Dendritic cell treated with granulocyte-macrophage colony-stimulating factor and Interleukin-4, amounts not matched to agents 40 ng/mL and 50 ng/mL, for 4 days (primary cell): ENCODE measurements at regions not wholly inside any gene's neighbourhood (a gene's known extent, or its start where the extent isn't known, plus 50 kb on each side); places are given as distances from the start of the nearest gene placed in this dataset.
"Not testable (repeated sequence)": the region's sequence is repeated elsewhere in the genome, so short reads cannot be mapped to it uniquely, and the experiment has no call there.

Experiments
- H3K27ac Mint-ChIP-seq: one replicate; pipeline ENCODE4 v1.8.0; 2022; ENCODE audit warnings: mild to moderate bottlenecking, mixed read lengths
- H3K27me3 Mint-ChIP-seq: one replicate; pipeline ENCODE4 v1.8.0; 2022; ENCODE audit warnings: mild to moderate bottlenecking, mixed read lengths
- H3K36me3 Mint-ChIP-seq: one replicate; pipeline ENCODE4 v1.8.0; 2022; ENCODE audit warnings: low read depth, mixed read lengths
- H3K4me1 Mint-ChIP-seq: one replicate; pipeline ENCODE4 v1.8.0; 2022; ENCODE audit warnings: low read depth, mixed read lengths
- H3K4me3 Mint-ChIP-seq: one replicate; pipeline ENCODE4 v1.8.0; 2022; ENCODE audit warnings: mild to moderate bottlenecking, moderate library complexity, mixed read lengths
- H3K9me3 Mint-ChIP-seq: one replicate; pipeline ENCODE4 v1.8.0; 2022; ENCODE audit warnings: mixed read lengths
- intact Hi-C: fragments of 100-400 bp; cut with micrococcal nuclease; formaldehyde crosslinking; loops from one replicate; pipeline ENCODE4 v1.15.0; 2022

GRCh38 chr13:105871768-105872167 is 663.7 kb downstream of the EFNB2 start:
- H3K27ac Mint-ChIP-seq: no peak overlapping the region
- no peaks in the 10 kb centered on the region for H3K36me3 Mint-ChIP-seq
- intact Hi-C loops: no loop called here
- no peaks in the 10 kb centered on the region for H3K4me1 Mint-ChIP-seq
- peaks cover 11% of the 10 kb centered on the region for H3K9me3 Mint-ChIP-seq
- H3K4me3 Mint-ChIP-seq: no peak overlapping the region
- H3K27me3 Mint-ChIP-seq: no peaks in the 10 kb centered on the region

- H3K4me1 Mint-ChIP-seq: no peaks in the 10 kb centered on the region
- H3K27ac Mint-ChIP-seq: no peak overlapping the region
- H3K27me3 Mint-ChIP-seq: no peaks in the 10 kb centered on the region
- no peaks in the 10 kb centered on the region for H3K36me3 Mint-ChIP-seq
- H3K9me3 Mint-ChIP-seq: peaks cover 13% of the 10 kb centered on the region
- H3K4me3 Mint-ChIP-seq: no peak overlapping the region
- intact Hi-C loops: no loop called here
Observed at GRCh38 chr13:105871326-105871725, 664.1 kb downstream of the EFNB2 start.

GRCh38 chr13:105863300-105863920 is 672.1 kb downstream of the EFNB2 start:
- intact Hi-C loops: no loop called here
- Mint-ChIP-seq H3K27ac (no peak overlapping the region), H3K4me1 (no peaks in the 10 kb centered on the region), H3K27me3 (no peaks in the 10 kb centered on the region), H3K9me3 (peaks cover 30% of the 10 kb centered on the region), H3K36me3 (no peaks in the 10 kb centered on the region), H3K4me3 (no peak overlapping the region)

GRCh38 chr13:105848494-105848893 is 687.0 kb downstream of the EFNB2 start:
- Mint-ChIP-seq H3K27ac (no peak overlapping the region), H3K27me3 (no peaks in the 10 kb centered on the region), H3K36me3 (no peaks in the 10 kb centered on the region), H3K4me3 (no peak overlapping the region), H3K9me3 (peaks cover 35% of the 10 kb centered on the region), H3K4me1 (no peaks in the 10 kb centered on the region)
- intact Hi-C loops: no loop called here

GRCh38 chr13:105847527-105848291 is 687.8 kb downstream of the EFNB2 start:
- Mint-ChIP-seq H3K27ac (no peak overlapping the region), H3K4me3 (no peak overlapping the region), H3K36me3 (no peaks in the 10 kb centered on the region), H3K27me3 (no peaks in the 10 kb centered on the region), H3K4me1 (no peaks in the 10 kb centered on the region), H3K9me3 (peaks cover 35% of the 10 kb centered on the region)
- intact Hi-C loops: no loop called here

- Mint-ChIP-seq H3K4me1 (no peaks in the 10 kb centered on the region), H3K27me3 (no peaks in the 10 kb centered on the region), H3K27ac (no peak overlapping the region), H3K4me3 (no peak overlapping the region), H3K36me3 (no peaks in the 10 kb centered on the region), H3K9me3 (peaks cover 35% of the 10 kb centered on the region)
- intact Hi-C loops: no loop called here
Observed at GRCh38 chr13:105846923-105847322, 688.5 kb downstream of the EFNB2 start.

GRCh38 chr13:105841286-105841685 is 694.2 kb downstream of the EFNB2 start:
- intact Hi-C loops: no loop called here
- Mint-ChIP-seq H3K4me1 (no peaks in the 10 kb centered on the region), H3K36me3 (no peaks in the 10 kb centered on the region), H3K27ac (no peak overlapping the region), H3K9me3 (peaks cover 32% of the 10 kb centered on the region), H3K27me3 (no peaks in the 10 kb centered on the region), H3K4me3 (no peak overlapping the region)

- Mint-ChIP-seq H3K4me3 (no peak overlapping the region), H3K27me3 (no peaks in the 10 kb centered on the region), H3K9me3 (peaks cover 34% of the 10 kb centered on the region), H3K36me3 (no peaks in the 10 kb centered on the region), H3K27ac (no peak overlapping the region), H3K4me1 (no peaks in the 10 kb centered on the region)
- intact Hi-C loops: no loop called here
Observed at GRCh38 chr13:105838231-105838630, 697.2 kb downstream of the EFNB2 start.

- H3K36me3 Mint-ChIP-seq, H3K27ac Mint-ChIP-seq, H3K4me3 Mint-ChIP-seq, H3K4me1 Mint-ChIP-seq, intact Hi-C loops, H3K27me3 Mint-ChIP-seq: not testable (repeated sequence)
- peaks cover 43% of the 10 kb centered on the region for H3K9me3 Mint-ChIP-seq
Observed at GRCh38 chr13:105837295-105837694, 698.2 kb downstream of the EFNB2 start.

GRCh38 chr13:105830821-105831220 is 704.6 kb downstream of the EFNB2 start:
- intact Hi-C loops: no loop called here
- H3K27ac Mint-ChIP-seq: no peak overlapping the region
- no peaks in the 10 kb centered on the region for H3K36me3 Mint-ChIP-seq
- H3K4me3 Mint-ChIP-seq: no peak overlapping the region
- H3K4me1 Mint-ChIP-seq: no peaks in the 10 kb centered on the region
- no peaks in the 10 kb centered on the region for H3K27me3 Mint-ChIP-seq
- H3K9me3 Mint-ChIP-seq: peaks cover 53% of the 10 kb centered on the region

- no peak overlapping the region for H3K4me3 Mint-ChIP-seq
- H3K27me3 Mint-ChIP-seq: no peaks in the 10 kb centered on the region
- no peak overlapping the region for H3K27ac Mint-ChIP-seq
- H3K36me3 Mint-ChIP-seq: no peaks in the 10 kb centered on the region
- H3K9me3 Mint-ChIP-seq: peaks cover 53% of the 10 kb centered on the region
- intact Hi-C loops: no loop called here
- no peaks in the 10 kb centered on the region for H3K4me1 Mint-ChIP-seq
Observed at GRCh38 chr13:105827111-105827809, 708.2 kb downstream of the EFNB2 start.

GRCh38 chr13:105825071-105825470 is 710.4 kb downstream of the EFNB2 start:
- peaks cover 45% of the 10 kb centered on the region for H3K9me3 Mint-ChIP-seq
- H3K4me3 Mint-ChIP-seq: no peak overlapping the region
- no peaks in the 10 kb centered on the region for H3K4me1 Mint-ChIP-seq
- intact Hi-C loops: no loop called here
- no peak overlapping the region for H3K27ac Mint-ChIP-seq
- no peaks in the 10 kb centered on the region for H3K27me3 Mint-ChIP-seq
- H3K36me3 Mint-ChIP-seq: no peaks in the 10 kb centered on the region

GRCh38 chr13:105821337-105821736 is 714.1 kb downstream of the EFNB2 start:
- Mint-ChIP-seq H3K4me1 (no peaks in the 10 kb centered on the region), H3K4me3 (no peak overlapping the region), H3K36me3 (no peaks in the 10 kb centered on the region), H3K27ac (no peak overlapping the region), H3K9me3 (peaks cover 48% of the 10 kb centered on the region), H3K27me3 (no peaks in the 10 kb centered on the region)
- intact Hi-C loops: no loop called here

- Mint-ChIP-seq H3K27me3 (no peaks in the 10 kb centered on the region), H3K27ac (no peak overlapping the region), H3K9me3 (peaks cover 48% of the 10 kb centered on the region), H3K4me3 (no peak overlapping the region), H3K4me1 (no peaks in the 10 kb centered on the region), H3K36me3 (no peaks in the 10 kb centered on the region)
- intact Hi-C loops: no loop called here
Observed at GRCh38 chr13:105820415-105820814, 715.0 kb downstream of the EFNB2 start.
